H1 (cell line): ENCODE measurements at regions not wholly inside any gene's neighbourhood (a gene's known extent, or its start where the extent isn't known, plus 50 kb on each side); places are given as distances from the start of the nearest gene placed in this dataset.

Experiments used
- GABPA ChIP-seq: IDR thresholded peaks from 2 replicates; pipeline ENCODE4 v1.6.1; 2011; ENCODE audit warnings: mild to moderate bottlenecking, low read length, moderate library complexity, borderline replicate concordance; ENCODE audit not compliant: insufficient read depth
- TF ChIP-seq, protein P1 (sequence below): fragments of 300-600 bp; sonication (generic); IDR thresholded peaks from 2 replicates; pipeline ENCODE4 v1.7.1; 2012; ENCODE audit warnings: low read length, moderate library complexity, mild to moderate bottlenecking, inconsistent platforms; ENCODE audit not compliant: insufficient replicate concordance

DNA sequence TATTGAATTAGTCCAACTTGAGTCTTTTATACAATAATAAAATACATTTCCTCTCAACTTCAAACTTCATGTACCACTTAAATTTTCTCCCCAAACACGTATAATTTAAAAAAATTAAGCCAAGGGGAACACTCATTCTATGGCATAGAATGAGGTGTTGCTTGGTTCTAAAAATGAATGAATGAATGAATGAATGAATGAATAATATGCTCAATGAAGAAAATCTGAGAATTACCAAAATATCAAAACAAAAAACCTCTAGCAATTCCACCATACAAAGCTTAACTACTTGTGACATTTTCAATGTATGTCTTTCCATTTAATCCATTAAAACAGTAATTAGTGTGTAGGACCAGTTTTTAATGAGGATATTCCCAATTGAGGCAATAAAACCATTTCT lies 62.7 kb upstream of the PLAC8 start (continued):
- TF ChIP-seq, protein P1, sequence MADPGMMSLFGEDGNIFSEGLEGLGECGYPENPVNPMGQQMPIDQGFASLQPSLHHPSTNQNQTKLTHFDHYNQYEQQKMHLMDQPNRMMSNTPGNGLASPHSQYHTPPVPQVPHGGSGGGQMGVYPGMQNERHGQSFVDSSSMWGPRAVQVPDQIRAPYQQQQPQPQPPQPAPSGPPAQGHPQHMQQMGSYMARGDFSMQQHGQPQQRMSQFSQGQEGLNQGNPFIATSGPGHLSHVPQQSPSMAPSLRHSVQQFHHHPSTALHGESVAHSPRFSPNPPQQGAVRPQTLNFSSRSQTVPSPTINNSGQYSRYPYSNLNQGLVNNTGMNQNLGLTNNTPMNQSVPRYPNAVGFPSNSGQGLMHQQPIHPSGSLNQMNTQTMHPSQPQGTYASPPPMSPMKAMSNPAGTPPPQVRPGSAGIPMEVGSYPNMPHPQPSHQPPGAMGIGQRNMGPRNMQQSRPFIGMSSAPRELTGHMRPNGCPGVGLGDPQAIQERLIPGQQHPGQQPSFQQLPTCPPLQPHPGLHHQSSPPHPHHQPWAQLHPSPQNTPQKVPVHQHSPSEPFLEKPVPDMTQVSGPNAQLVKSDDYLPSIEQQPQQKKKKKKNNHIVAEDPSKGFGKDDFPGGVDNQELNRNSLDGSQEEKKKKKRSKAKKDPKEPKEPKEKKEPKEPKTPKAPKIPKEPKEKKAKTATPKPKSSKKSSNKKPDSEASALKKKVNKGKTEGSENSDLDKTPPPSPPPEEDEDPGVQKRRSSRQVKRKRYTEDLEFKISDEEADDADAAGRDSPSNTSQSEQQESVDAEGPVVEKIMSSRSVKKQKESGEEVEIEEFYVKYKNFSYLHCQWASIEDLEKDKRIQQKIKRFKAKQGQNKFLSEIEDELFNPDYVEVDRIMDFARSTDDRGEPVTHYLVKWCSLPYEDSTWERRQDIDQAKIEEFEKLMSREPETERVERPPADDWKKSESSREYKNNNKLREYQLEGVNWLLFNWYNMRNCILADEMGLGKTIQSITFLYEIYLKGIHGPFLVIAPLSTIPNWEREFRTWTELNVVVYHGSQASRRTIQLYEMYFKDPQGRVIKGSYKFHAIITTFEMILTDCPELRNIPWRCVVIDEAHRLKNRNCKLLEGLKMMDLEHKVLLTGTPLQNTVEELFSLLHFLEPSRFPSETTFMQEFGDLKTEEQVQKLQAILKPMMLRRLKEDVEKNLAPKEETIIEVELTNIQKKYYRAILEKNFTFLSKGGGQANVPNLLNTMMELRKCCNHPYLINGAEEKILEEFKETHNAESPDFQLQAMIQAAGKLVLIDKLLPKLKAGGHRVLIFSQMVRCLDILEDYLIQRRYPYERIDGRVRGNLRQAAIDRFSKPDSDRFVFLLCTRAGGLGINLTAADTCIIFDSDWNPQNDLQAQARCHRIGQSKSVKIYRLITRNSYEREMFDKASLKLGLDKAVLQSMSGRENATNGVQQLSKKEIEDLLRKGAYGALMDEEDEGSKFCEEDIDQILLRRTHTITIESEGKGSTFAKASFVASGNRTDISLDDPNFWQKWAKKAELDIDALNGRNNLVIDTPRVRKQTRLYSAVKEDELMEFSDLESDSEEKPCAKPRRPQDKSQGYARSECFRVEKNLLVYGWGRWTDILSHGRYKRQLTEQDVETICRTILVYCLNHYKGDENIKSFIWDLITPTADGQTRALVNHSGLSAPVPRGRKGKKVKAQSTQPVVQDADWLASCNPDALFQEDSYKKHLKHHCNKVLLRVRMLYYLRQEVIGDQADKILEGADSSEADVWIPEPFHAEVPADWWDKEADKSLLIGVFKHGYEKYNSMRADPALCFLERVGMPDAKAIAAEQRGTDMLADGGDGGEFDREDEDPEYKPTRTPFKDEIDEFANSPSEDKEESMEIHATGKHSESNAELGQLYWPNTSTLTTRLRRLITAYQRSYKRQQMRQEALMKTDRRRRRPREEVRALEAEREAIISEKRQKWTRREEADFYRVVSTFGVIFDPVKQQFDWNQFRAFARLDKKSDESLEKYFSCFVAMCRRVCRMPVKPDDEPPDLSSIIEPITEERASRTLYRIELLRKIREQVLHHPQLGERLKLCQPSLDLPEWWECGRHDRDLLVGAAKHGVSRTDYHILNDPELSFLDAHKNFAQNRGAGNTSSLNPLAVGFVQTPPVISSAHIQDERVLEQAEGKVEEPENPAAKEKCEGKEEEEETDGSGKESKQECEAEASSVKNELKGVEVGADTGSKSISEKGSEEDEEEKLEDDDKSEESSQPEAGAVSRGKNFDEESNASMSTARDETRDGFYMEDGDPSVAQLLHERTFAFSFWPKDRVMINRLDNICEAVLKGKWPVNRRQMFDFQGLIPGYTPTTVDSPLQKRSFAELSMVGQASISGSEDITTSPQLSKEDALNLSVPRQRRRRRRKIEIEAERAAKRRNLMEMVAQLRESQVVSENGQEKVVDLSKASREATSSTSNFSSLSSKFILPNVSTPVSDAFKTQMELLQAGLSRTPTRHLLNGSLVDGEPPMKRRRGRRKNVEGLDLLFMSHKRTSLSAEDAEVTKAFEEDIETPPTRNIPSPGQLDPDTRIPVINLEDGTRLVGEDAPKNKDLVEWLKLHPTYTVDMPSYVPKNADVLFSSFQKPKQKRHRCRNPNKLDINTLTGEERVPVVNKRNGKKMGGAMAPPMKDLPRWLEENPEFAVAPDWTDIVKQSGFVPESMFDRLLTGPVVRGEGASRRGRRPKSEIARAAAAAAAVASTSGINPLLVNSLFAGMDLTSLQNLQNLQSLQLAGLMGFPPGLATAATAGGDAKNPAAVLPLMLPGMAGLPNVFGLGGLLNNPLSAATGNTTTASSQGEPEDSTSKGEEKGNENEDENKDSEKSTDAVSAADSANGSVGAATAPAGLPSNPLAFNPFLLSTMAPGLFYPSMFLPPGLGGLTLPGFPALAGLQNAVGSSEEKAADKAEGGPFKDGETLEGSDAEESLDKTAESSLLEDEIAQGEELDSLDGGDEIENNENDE = no peak
- no peak for TF ChIP-seq GABPA
